Neural cell (in vitro differentiated cells): ENCODE measurements at regions not wholly inside any gene's neighbourhood (a gene's known extent, or its start where the extent isn't known, plus 50 kb on each side); places are given as distances from the start of the nearest gene placed in this dataset.

ENCODE experiments used
- CTCF ChIP-seq: fragments of 450-650 bp; IDR thresholded peaks from 2 replicates; pipeline ENCODE4 v1.5.1; 2014; ENCODE audit warnings: antibody characterized with exemption, mild to moderate bottlenecking, moderate library complexity; ENCODE audit not compliant: poor library complexity, severe bottlenecking
- EP300 ChIP-seq: fragments of 450-650 bp; conservative IDR thresholded peaks from 2 replicates; pipeline ENCODE4 v1.6.1; 2014; ENCODE audit warnings: antibody characterized with exemption, mild to moderate bottlenecking, moderate library complexity; ENCODE audit not compliant: poor library complexity, severe bottlenecking
- POLR2AphosphoS5 ChIP-seq: IDR thresholded peaks from 2 replicates; pipeline ENCODE4 v1.6.1; 2012
- TF ChIP-seq, protein P1 (sequence below): IDR thresholded peaks from 2 replicates; pipeline ENCODE4 v1.6.1; 2012; ENCODE audit warnings: borderline replicate concordance

- TF ChIP-seq EP300 (no peak), CTCF (no peak), POLR2AphosphoS5 (no peak)
- TF ChIP-seq, protein P1, sequence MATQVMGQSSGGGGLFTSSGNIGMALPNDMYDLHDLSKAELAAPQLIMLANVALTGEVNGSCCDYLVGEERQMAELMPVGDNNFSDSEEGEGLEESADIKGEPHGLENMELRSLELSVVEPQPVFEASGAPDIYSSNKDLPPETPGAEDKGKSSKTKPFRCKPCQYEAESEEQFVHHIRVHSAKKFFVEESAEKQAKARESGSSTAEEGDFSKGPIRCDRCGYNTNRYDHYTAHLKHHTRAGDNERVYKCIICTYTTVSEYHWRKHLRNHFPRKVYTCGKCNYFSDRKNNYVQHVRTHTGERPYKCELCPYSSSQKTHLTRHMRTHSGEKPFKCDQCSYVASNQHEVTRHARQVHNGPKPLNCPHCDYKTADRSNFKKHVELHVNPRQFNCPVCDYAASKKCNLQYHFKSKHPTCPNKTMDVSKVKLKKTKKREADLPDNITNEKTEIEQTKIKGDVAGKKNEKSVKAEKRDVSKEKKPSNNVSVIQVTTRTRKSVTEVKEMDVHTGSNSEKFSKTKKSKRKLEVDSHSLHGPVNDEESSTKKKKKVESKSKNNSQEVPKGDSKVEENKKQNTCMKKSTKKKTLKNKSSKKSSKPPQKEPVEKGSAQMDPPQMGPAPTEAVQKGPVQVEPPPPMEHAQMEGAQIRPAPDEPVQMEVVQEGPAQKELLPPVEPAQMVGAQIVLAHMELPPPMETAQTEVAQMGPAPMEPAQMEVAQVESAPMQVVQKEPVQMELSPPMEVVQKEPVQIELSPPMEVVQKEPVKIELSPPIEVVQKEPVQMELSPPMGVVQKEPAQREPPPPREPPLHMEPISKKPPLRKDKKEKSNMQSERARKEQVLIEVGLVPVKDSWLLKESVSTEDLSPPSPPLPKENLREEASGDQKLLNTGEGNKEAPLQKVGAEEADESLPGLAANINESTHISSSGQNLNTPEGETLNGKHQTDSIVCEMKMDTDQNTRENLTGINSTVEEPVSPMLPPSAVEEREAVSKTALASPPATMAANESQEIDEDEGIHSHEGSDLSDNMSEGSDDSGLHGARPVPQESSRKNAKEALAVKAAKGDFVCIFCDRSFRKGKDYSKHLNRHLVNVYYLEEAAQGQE, result no peak
These were observed 363.4 kb upstream of the PDE3A start for GRCh38 chr12:20004952-20005351.
